NOMO-1 treated with dmso at 0.1 percent for 144 hours (cell line): ENCODE measurements at regions not wholly inside any gene's neighbourhood (a gene's known extent, or its start where the extent isn't known, plus 50 kb on each side); places are given as distances from the start of the nearest gene placed in this dataset.
"Not testable (repeated sequence)": the region's sequence is repeated elsewhere in the genome, so short reads cannot be mapped to it uniquely, and the experiment has no call there.

Source experiments
- DNase-seq: peaks from one replicate; lab custom pipeline; 2025; ENCODE audit not compliant: unreplicated experiment; lab: John Stamatoyannopoulos, UW

DNA sequence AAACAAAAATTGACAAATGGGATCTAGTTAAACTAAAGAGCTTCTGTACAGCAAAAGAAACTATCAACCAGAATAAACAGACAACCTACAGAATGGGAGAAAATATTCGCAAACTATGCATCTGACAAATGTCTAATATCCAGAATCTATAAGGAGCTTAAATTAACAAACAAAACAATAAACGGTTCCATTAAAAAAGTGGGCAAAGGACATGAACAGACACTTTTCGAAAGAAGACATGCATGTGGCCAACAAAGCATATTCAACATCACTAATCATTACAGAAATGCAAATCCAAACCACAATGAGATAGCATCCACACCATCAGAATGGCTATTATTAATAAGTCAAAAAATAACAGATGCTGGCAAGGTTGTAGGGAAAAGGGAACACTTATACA, 50.5 kb upstream of the MED13L start:
- not testable (repeated sequence) for DNase-seq

DNA sequence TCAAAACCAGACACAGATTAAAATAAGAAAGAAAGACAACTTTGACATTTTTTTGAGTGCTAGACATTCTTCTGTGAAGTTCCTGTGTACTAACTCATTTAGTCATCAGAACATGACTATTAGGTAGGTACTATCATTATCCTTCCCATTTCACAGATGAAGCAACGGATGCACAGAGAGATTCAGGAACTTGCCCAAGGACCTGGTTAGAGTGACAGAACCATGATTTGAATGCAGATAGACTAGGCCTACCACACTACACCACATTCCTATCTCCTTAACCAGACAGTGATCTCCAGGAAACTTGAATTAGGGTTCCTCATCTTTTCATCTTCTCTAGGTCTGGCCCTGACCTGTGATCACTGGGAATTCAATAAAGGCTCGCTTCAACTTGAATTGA, 54.4 kb upstream of the MED13L start:
- DNase-seq = no peak

DNA sequence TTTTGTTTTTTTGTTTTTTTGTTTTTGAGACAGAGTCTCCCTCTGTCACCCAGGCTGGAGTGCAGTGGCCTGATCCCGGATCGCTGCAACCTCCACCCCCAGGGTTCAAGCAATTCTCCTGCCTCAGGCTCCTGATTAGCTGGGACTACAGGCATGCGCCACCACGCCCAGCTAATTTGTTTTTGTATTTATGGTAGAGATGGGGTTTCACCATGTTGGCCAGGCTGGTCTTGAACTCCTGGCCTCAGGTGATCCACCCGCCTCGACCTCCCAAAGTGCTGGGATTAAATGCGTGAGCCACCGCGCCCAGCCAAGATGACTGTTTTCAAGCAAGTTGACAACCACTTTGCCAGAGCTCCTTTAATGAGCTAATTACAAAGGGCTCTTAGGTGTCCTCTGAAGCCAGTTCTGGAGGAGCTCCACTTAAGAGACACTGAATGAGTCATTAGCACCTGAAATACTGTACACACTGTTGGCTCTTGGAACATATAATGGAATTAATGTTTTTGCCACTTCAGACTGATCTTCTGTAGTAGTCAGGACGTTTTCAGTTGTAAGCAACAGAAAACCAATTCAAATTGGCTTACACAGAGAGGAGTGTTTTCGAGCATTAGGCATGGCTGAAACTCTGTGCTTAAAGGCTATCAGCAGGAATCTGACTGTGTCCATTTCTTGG, 55.4 kb upstream of the MED13L start:
- no peak for DNase-seq

DNA sequence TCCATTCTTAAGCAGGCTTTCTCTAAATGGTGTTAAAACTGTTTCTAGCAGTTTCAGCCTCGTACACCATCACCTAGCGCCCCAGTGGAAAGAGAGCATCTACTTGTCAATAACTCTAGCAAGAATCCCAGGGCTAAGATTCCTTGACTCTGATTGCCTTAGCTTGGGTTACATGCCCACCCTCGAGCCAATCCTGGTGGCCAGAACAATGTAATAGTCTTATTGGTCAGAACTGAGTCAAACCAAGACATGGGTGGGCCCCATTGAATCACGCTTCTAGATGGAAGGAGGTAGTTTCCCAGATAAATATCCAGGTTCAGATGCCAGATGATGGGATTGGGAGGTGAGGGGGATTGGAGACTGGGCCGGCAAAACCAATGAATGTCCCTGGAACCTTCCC, 55.9 kb upstream of the MED13L start:
- no peak for DNase-seq

DNA sequence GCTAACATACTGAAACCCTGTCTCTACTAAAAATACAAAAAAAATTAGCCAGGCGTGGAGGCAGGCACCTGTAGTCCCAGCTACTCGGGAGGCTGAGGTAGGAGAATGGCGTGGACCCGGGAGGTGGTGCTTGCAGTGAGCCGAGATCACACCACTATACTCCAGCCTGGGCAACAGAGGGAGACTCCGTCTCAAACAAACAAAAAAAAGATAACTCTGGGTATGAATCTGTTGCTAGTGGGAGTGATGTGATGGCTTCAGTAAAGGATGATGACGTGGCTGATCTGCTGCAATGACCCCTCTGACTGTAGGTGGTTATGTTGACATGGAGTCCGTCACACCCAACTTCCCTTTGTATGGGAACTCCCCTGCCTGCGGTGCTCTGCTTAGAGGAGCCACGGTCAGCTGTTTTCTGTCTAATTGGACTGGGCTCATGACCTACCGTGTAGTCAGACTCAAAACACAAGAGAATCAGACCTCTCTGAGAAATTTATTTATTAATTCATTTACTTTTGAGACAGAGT, 59.1 kb upstream of the MED13L start:
- peak; percentile 62 for DNase-seq

DNA sequence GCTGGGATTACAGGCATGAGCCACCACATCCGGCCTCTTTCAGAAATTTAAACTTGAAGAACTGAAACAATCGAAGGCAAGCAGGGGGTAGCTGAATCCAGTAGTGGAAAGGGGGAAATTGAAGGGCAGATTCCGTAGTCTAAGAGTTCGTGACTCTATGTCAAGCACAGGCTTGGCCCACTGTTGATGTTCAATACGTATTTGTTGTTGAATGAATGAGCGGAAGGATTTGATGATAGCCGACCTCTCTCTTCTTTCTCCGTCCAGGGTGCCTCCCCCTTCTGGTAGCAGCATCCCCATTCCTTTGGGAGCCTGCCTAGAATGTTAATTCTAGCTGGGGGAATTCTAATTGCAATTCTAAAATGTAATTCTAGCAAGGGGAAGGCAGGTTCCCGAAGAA, 59.8 kb upstream of the MED13L start:
- DNase-seq = no peak

DNA sequence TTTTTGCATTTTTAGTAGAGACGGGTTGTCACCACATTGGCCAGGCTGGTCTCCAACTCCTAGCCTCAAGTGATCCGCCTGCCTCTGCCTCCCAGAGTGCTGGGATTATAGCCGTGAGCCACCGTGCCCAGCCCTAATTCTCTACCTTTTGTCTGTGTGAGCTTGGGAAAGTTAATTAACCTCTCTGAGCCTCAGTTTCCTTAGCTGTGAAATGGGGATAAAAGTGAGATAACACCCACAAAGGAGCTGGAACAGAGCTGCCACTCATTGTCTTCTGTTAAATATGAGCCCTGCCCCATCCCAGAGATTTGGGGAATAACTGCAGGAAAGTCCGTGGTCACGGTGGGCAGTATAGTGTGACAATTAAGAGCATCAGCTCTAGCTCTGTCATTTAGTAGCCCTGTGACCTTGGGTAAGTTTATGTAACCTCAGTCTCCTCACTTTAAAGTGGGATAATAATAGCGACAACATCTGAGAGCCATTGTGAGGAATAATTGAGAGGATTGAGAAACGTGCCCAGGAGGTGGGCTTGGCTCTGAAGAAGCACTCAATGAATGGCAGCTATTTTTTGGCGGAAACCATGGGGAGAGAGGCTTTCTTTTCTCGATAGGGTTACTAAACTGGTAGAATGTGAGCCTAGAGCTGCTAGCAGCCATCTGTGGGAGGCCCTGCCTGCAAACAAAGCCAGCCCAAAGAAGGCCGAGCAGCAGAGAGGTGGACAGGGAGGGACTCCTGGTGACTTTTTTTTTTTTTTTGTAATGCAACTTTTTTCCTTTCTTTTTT, 60.8 kb upstream of the MED13L start:
- no peak for DNase-seq

DNA sequence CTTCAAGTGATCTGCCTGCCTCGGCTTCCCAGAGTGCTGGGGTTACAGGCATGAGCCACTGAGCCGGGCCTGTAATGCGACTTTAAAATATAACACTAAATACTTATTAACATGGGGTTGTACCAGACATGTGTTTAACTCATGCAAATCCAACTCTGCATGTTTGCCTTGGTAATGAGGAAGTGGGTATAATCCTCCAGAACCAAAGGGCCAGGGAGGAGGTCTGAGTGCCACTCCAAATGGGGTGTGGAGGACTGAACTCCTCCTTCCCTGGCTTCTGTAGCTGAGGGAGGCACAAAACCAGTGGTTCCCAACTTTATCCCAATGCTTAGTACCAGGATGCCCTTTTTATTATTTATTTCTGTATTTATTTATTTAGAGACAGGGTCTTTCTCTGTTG, 61.6 kb upstream of the MED13L start:
- DNase-seq = no peak

DNA sequence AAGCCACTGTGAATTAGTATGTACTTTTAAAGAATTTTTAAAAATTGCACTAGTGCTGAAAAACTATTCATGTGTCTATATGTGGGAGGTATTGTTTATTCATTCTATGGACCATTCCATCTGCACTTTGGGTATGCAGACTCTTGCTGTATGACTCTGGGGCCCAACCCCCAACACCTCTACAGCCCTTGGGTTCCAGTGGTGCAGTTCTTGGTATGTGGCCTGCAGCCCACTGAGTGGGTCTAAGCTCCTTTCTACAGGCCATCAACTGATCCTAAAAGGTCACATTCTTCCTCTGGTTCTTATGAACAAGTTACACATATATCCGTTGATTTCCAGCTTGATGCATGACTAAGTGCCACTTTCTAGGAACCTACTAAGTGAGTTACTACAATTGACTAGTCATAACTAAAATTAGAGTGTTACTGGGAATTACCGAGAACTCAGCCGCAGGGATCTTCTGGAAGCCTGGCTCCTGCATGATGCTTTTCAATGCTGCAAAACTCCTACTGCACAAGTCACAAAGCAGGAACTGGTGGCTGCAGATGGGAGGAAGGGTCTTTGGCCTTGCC, 62.4 kb upstream of the MED13L start:
- no peak for DNase-seq

DNA sequence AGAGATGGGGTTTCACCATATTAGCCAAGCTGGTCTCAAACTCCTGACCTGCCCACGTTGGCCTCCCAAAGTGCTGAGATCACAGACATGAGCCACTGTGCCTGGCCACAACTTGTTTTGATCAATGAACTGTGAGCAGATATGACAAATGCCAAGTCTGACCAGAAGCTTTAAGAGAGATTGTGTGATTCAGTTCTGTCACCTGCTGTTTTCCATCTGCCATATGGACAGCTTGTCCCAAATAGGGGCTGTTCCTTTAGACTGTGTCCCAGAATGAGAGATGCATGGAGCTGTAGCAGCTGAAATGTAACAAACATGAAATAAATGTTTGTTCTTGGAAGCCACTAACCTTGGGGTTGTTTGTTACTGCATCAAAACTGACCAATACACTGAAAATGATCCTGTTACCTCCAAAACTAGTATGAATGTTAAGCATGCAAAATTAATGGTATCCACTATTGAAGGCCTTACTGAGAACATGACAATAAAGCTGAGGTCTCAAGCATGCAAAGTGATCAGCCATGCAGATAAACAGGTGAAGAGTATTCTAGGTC, 65.9 kb upstream of the MED13L start:
- DNase-seq = no peak

DNA sequence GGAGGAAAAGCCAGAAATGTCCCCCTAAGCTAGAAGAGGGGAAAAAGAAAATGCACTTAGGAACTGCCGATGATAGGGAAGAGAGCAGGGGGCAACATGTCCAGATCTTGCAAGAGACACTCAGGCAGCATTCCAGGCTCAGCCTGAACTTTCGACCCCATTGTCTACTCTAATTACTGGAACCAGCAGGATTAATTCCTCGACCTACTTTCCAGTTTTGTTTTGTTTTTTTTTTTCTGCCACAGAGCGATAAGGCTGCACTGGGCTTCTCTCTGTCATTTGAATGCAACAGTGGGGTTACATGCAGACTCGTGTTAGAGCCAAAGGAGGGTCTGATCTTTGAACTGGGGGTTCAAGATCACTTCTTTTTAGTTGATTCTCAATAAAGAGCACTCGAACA, 68.7 kb upstream of the MED13L start:
- DNase-seq = no peak

DNA sequence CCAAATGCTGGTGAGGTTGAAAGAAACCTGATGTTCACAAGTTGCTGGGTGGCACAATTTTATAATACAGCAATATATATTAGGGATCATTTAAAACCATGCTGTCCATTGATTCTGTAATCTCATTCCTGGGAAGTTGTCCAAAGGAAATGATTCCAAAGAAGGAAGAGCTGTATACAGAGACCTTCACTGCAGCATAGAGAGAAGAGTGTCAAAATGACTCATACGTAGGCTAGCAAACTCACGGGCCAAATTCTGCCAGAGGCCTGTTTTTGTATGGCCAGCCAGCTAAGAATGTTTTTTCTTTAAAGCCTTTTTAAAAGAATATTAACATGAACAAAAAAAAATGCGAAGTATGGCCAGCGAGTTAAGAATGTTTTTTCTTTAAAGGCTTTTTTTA, 69.2 kb upstream of the MED13L start:
- no peak for DNase-seq

DNA sequence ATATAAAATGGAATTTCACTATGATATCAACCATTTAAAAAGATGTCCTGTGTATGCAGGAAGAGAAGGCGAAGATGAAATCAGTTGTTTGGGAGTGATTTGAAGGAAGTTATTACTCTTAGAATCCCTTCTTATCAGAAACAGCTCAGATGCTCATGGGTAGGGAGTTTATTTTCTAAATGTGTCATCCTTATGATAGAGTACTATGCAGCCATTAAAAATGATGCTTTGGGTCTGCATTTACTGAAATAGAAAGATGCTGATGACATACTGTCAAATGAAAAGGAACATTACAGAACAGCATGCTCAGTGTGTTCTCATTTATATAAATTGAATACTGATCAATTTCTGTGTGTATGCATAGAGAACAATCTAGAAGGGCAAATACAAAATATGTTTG, 69.8 kb upstream of the MED13L start:
- no peak for DNase-seq

DNA sequence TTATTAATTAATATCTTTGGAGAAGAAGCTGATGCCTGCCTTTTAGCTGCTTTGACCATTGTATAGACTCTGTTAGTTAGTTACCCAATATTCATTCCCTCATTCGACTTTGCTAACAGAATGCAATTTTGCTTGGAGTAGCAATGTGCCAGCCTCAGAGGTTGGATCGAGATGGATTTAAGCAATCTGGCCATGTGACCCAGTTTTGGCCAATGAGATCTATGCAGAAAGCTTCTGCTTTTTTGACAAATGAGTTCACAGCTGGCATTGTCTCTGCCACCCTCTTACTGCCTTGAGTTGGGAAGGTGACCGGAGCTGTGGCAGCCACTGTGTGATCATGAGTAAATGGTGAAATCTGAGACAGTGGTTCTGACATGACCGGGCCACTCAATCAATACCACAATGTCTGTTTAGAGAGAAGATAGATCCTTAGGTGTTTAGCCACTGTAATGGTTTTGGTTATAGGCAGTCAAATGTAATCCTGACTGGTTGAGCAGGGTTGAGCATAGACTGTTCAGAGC, 74.9 kb upstream of the MED13L start:
- DNase-seq = no peak

DNA sequence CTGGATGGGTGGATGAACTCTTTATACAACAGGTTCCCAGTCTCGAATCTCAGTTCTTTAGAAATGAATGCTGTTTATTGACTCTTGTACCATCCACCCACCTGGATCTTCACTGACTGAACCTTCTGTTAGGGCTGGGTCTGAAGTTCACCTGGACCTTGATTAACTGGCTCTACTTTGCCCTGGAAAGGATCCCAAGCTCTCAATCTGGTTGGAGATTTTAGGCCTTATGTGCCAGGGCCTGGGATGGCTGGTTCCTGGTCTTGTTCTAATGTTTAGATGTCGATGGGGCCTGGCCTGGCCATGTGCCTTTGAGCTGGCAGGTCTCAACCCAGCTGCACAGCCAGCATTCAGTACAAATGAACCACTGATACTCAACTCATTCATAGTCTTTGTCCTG, 76.5 kb upstream of the MED13L start:
- DNase-seq = no peak

DNA sequence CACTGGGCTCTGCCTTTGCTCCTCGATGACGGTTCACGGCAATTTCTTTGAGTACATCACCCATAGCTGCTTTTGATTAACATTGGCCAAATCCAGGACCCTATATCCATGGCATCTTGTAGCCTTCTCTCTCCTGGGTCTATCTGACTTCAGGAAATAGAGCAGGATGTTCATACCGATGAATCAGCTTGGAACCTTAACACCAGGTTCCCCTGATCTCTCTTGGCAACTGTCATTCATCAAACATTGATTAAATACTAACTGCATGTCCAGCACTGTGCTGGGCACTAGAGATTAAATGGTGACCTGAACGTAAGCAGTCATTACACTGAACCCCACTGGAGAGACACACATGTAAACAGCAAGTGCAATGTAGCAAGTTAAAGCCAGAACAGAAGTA, 77.0 kb upstream of the MED13L start:
- DNase-seq = no peak

DNA sequence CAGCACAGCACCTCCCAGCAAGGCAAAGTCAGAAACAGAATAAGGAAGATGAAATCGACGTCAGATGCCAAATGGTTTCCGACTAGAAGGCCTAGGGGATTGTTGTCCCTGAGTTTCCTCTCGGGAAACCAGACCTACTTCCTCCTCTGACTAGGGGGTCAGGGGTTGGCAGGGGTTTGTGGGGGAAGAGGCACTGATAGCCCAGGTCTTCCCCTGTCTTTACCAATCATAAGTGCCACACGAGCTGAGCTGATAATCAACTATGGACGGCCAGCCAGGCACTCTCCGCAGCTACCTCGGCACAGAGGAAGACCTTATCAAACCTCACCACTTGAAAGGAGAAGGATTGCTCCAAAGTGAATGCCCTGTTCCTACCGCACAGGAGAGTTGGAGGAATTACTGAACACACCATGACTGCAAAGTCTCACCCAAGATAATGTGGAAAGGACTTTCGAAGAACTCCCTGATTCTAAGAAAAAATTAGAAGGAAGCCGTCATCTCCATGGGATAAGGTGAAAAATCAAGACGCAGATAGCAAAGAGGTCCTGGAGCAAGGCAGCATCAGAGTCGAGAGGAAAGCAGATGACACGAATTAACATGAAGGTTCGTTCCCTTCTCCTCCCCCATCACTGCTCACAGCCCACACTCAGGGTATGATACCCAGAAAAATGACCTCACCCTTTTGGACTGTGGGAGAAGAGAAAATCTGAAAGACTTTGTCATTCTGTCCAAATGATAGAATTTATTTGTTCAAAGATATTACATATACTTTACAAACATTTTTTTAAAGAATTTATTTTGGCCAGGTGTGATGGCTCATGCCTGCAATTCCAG, 77.7 kb upstream of the MED13L start:
- no peak for DNase-seq

DNA sequence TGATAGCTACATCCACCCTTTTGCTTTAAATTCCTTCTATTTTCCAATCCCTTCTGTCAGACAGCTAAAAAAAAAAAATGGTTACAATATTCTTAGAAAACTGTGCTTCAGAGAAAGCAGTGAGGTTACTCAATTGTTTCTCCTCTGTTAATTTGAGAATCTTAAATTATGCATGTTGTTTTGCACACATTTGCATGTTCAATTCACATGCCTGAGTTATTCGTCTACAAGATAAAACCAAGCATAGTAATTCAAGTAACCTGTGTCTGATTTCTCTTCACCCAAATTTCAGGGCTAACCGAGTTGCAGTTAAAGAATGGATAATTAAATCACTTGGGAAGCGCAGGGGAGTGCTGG, 81.0 kb upstream of the MED13L start:
- no peak for DNase-seq

DNA sequence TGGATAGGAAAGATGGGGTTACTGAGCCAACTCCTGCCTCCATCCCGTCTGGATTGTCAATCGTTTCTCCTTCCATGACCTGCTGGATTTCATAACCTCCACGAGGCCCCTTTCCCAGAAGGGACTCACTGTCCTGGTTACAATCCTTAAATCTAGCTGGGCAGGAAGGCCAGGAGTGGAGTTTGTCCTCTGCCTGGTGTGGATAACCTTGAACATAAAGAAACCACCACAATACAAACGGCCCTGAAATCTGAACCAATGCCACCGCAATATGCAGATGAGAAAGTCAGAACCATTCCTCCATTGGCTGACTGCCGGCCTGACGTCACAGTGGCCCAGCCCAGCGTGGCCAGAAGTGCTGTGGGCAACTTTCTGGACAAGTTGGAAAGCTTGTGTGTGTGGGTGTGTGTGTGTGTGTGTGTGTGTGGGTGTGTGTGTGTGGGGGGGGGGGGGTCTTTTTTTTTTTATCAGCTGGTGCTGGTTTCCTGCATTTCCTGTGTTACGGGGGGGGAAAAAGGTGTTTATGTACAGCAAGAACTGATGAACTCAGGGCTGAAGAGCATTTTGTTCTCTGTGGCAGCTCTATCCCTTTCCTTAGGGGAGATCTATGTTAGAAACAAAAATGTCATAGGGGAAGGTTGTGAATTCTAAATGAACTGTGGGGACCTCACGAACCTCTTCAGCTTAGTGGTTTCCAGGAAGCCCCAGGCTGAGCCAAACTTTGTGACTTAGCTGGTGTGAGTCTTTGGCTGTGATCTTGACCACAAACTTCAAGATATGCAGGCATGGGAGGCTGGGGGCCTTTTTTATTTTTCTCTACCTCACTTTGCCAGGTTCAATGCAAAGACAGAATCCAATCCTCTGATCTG, 81.6 kb upstream of the MED13L start:
- peak; percentile 77 for DNase-seq
